ENCODE measurements at regions not wholly inside any gene's neighbourhood (a gene's known extent, or its start where the extent isn't known, plus 50 kb on each side); places are given as distances from the start of the nearest gene placed in this dataset.

DNA sequence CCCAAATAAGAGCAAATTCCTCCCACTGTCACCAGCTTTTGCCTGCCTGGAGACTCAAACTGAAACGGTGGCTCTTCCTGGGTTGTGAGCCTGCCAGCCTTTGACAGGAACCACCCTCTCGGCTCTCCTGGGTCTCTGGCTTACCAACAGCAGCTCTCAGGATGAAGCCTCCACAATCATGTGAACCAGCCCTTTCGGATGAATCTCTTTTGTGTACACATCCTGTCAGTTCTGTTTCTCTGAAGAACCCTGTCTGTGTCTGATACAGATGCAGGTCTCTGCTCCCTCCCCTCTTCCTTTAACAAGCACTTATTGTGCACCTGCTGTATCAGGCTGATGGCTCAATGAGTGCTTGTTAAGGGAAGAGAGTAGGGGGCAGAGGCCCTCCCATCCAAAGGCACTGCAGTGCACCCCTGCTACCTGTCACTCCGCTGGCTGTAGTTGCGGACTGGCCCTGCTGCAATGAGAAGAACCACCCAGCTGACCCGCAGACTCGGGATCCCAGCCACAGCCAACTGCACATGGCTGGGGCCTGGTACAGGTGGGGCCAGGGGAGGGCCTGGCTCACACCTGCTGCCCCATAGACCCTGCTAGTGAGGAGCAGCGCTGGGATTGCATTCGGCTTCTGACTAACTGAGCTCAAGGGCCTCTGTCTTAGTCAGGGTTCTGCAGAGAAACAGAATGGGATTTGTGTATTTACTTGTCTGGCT is 120.1 kb upstream of the PMEPA1 start:
- TF ChIP-seq, protein P1, sequence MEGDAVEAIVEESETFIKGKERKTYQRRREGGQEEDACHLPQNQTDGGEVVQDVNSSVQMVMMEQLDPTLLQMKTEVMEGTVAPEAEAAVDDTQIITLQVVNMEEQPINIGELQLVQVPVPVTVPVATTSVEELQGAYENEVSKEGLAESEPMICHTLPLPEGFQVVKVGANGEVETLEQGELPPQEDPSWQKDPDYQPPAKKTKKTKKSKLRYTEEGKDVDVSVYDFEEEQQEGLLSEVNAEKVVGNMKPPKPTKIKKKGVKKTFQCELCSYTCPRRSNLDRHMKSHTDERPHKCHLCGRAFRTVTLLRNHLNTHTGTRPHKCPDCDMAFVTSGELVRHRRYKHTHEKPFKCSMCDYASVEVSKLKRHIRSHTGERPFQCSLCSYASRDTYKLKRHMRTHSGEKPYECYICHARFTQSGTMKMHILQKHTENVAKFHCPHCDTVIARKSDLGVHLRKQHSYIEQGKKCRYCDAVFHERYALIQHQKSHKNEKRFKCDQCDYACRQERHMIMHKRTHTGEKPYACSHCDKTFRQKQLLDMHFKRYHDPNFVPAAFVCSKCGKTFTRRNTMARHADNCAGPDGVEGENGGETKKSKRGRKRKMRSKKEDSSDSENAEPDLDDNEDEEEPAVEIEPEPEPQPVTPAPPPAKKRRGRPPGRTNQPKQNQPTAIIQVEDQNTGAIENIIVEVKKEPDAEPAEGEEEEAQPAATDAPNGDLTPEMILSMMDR (IDR thresholded peaks at IDR 0.05; ENCODE audit: low read depth, low read length, missing control alignments): no peak
- no peak for DNase-seq (ENCODE audit: extremely low read depth, low read depth)
- no peak overlapping the region for H3K4me3 ChIP-seq (replicated peaks; ENCODE audit: low read depth, low read length)

GRCh38 chr20:57829336-57829735 is 119.5 kb upstream of the PMEPA1 start:
- TF ChIP-seq, protein P1 (IDR thresholded peaks at IDR 0.05; ENCODE audit: low read depth, low read length, missing control alignments): no peak
- H3K4me3 ChIP-seq (replicated peaks; ENCODE audit: low read depth, low read length): no peak overlapping the region
- DNase-seq (ENCODE audit: extremely low read depth, low read depth): no peak

DNA sequence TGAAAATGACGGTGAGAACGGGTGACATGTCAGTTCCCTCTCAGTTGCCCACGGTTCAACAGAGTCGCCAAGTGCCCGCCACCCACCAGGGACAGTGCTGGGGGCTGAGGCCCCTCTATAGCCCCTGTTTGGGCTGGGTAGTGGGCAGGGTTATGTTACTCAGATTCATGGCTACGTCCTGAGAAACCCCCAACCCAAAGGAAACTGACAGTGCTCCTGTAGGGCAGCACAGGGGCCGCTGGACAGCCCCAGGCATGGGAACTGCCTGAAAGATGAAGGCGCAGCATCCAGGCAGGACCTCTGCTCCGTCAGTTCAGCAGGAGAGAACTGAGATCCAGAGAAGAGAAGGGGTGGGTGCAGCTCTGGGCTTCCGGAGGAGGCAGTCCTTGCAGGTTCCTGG is 118.9 kb upstream of the PMEPA1 start:
- no peak overlapping the region for H3K4me3 ChIP-seq (replicated peaks; ENCODE audit: low read depth, low read length)
- TF ChIP-seq, protein P1 (IDR thresholded peaks at IDR 0.05; ENCODE audit: low read depth, low read length, missing control alignments): no peak
- DNase-seq (ENCODE audit: extremely low read depth, low read depth): no peak

DNA sequence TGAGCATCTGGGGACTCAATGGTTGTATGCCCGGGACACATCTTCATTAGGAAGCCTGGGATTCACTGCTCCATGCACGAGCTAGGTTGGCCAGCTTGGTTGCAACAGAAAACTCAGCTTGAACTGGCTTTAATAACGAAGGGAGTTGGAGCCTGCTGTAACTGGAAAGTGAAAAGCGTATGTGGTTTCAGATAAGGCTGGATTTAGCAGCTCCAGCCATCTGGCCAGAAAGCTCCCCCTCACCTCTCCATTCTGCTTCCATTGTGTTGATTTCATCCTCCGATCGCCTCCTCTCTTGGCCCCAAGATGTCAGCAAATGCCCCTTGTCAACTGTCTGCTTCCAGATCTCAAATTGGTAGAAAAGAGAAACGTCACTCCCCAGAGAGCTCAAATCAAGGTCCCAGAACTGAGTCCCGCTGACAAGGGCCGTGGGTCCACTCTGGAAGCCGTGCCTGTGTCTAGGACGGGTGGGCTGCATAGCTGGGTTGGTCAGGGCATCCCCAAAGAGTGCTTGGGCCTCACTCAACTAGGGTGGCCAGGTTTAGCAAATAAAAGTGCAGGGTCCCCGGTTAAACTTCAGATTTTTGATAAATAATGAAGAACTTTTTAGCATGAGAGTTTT is 117.0 kb upstream of the PMEPA1 start:
- DNase-seq (ENCODE audit: extremely low read depth, low read depth): no peak
- TF ChIP-seq, protein P1 (IDR thresholded peaks at IDR 0.05; ENCODE audit: low read depth, low read length, missing control alignments): no peak
- H3K4me3 ChIP-seq (replicated peaks; ENCODE audit: low read depth, low read length): no peak overlapping the region

- DNase-seq (ENCODE audit: extremely low read depth, low read depth): no peak
- no peak overlapping the region for H3K4me3 ChIP-seq (replicated peaks; ENCODE audit: low read depth, low read length)
- TF ChIP-seq, protein P1 (IDR thresholded peaks at IDR 0.05; ENCODE audit: low read depth, low read length, missing control alignments): no peak
Observed at GRCh38 chr20:57824909-57825308, 115.1 kb upstream of the PMEPA1 start.

- TF ChIP-seq, protein P1 (IDR thresholded peaks at IDR 0.05; ENCODE audit: low read depth, low read length, missing control alignments): no peak
- no peak for DNase-seq (ENCODE audit: extremely low read depth, low read depth)
- H3K4me3 ChIP-seq (replicated peaks; ENCODE audit: low read depth, low read length): no peak overlapping the region
Observed at GRCh38 chr20:57821935-57822334, 112.1 kb upstream of the PMEPA1 start.

Measured in HFF-Myc (cell line).